Sigmoid colon (tissue), 4 donors: ENCODE measurements at regions not wholly inside any gene's neighbourhood (a gene's known extent, or its start where the extent isn't known, plus 50 kb on each side); places are given as distances from the start of the nearest gene placed in this dataset.

Experiments used
- CTCF ChIP-seq, 4 experiments: fragments of 450-650 bp in 3 of 4; fragments of 200-600 bp in 1 of 4; IDR thresholded peaks; one replicate each; pipeline ENCODE4 v1.5.1; 2016 to 2019; ENCODE audit warnings: antibody characterized with exemption in 4 of 4, mild to moderate bottlenecking in 3 of 4, moderate library complexity in 2 of 4
- EP300 ChIP-seq, 4 donors: sonication (generic); formaldehyde crosslinking; IDR thresholded peaks; one replicate each; pipeline ENCODE4 v1.6.1; 2017; ENCODE audit warnings: antibody characterized with exemption in 4 of 4
- POLR2A ChIP-seq, 2 donors: fragments of 450-650 bp; IDR thresholded peaks; one replicate each; pipeline ENCODE4 v1.6.1; 2016; ENCODE audit warnings: antibody characterized with exemption in 2 of 2, mild to moderate bottlenecking in 2 of 2, moderate library complexity in 2 of 2
- POLR2AphosphoS5 ChIP-seq, 4 donors: sonication (generic); formaldehyde crosslinking; IDR thresholded peaks; one replicate each; pipeline ENCODE4 v1.6.1; 2017; ENCODE audit warnings: antibody characterized with exemption in 4 of 4

GRCh38 chrX:104330966-104331365 is 76.2 kb upstream of the ESX1 start:
- TF ChIP-seq CTCF (IDR thresholded peaks at IDR 0.05) (no peak), POLR2A (IDR thresholded peaks at IDR 0.05) (no peak), EP300 (IDR thresholded peaks at IDR 0.05) (no peak), POLR2AphosphoS5 (IDR thresholded peaks at IDR 0.05) (no peak)
